ENCODE measurements at regions not wholly inside any gene's neighbourhood (a gene's known extent, or its start where the extent isn't known, plus 50 kb on each side); places are given as distances from the start of the nearest gene placed in this dataset.
"Not testable (repeated sequence)": the region's sequence is repeated elsewhere in the genome, so short reads cannot be mapped to it uniquely, and the experiment has no call there.

DNA sequence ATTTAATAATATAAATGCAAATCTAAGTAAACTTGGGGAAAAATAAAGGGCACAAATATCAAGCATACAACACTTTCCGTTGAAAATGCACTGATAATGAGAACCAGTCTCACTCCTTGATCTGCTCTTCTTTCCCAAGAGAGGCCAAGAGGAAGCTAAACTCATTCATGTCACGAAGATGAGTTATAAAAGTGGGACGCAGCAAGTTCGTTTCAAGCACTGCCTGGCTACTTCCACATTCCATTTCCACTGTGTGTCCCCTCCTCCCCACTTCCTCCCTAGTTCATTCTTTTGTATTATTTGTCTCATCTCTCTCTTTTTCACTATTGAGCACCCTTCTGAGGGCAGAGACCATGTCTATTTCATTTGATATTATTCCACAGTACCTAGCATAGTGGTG is 158.1 kb downstream of the SLC24A2 start:
- H3K4me3 ChIP-seq (ENCODE audit: low read depth, low read length) = no peak overlapping the region
- TF ChIP-seq, protein P1, sequence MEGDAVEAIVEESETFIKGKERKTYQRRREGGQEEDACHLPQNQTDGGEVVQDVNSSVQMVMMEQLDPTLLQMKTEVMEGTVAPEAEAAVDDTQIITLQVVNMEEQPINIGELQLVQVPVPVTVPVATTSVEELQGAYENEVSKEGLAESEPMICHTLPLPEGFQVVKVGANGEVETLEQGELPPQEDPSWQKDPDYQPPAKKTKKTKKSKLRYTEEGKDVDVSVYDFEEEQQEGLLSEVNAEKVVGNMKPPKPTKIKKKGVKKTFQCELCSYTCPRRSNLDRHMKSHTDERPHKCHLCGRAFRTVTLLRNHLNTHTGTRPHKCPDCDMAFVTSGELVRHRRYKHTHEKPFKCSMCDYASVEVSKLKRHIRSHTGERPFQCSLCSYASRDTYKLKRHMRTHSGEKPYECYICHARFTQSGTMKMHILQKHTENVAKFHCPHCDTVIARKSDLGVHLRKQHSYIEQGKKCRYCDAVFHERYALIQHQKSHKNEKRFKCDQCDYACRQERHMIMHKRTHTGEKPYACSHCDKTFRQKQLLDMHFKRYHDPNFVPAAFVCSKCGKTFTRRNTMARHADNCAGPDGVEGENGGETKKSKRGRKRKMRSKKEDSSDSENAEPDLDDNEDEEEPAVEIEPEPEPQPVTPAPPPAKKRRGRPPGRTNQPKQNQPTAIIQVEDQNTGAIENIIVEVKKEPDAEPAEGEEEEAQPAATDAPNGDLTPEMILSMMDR (IDR thresholded peaks at IDR 0.05; ENCODE audit: insufficient read depth, low read depth, low read length) = no peak
- no peak for DNase-seq (ENCODE audit: low read depth)

DNA sequence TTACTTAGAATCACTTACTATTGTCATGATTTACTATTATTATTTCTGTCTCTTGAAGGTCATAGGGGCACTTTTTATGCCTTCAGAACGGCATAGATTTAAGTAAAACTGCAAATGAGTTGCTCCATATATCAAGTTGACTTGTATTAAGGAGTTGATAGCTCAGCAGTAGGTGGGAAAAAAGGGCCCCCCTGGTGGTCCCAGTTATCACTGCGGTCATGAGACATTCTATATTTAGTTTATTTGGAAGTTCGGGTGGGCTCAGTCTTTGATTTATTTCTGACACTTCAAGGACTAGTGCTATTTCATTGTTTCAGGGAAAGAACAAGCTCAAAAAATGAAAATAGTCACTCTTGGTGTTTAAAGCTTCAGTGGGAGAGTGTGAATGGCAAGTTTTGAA is 159.3 kb downstream of the SLC24A2 start:
- TF ChIP-seq, protein P1 (IDR thresholded peaks at IDR 0.05; ENCODE audit: insufficient read depth, low read depth, low read length) = peak; percentile 6
- no peak overlapping the region for H3K4me3 ChIP-seq (ENCODE audit: low read depth, low read length)
- no peak for DNase-seq (ENCODE audit: low read depth)

DNA sequence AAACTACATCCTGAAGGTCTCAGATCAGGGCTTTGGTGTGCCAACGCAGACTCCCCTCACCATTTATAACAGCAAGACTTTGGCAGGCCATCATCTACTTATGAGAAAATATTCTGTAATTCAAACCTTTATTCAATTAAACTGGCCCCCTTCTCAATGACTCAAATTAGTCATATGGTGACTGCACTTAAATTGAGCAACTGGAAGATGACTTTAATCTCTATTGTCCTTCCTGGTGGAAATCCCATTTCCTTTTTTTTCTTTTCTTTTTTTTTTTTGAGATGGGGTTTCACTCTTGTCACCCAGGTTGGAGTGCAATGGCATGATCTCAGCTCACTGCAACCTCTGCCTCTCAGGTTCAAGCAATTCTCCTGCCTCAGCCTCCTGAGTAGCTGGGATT is 163.4 kb downstream of the SLC24A2 start:
- DNase-seq (ENCODE audit: low read depth); H3K4me3 ChIP-seq (ENCODE audit: low read depth, low read length): not testable (repeated sequence)

DNA sequence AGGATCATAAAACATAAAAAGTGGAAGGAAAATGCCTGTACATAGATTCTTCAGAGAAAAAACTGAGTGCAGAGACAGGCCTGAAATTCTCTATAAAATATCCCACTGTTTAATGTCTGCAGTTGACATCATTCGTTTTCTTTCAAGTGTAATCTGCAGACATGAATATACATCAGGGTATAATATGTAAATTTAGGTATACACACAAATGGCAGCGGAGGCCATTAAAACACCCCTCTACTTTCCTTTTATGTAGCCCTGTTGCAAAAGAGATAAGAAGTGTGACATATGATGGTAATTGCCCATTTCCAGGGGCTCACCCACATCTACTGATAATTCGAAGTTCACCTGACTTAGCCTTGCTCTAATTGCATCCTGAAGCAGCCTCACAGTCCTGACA is 164.3 kb downstream of the SLC24A2 start:
- H3K4me3 ChIP-seq (ENCODE audit: low read depth, low read length) = no peak overlapping the region
- no peak for DNase-seq (ENCODE audit: low read depth)
- TF ChIP-seq, protein P1 (IDR thresholded peaks at IDR 0.05; ENCODE audit: insufficient read depth, low read depth, low read length) = no peak

DNA sequence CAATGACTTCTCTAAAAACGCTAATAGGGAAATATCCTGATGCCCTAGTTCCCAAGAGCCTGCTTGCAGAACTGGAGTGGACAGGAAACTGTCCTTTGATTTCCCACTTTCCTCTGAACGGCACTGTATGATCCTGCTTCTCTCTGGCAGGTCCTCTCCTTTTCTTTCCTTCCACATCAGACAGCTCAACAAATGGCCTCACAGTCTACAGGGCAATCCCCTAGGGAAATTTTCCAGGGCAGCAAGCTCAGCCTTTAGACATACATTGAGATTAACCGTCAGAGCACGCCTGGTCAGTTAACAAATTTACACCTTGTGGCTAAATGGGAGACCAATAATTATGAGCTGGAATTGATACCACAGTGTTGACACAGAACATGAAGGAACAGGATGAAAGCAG is 164.9 kb downstream of the SLC24A2 start:
- DNase-seq (ENCODE audit: low read depth) = no peak
- TF ChIP-seq, protein P1 (IDR thresholded peaks at IDR 0.05; ENCODE audit: insufficient read depth, low read depth, low read length) = no peak
- H3K4me3 ChIP-seq (ENCODE audit: low read depth, low read length) = no peak overlapping the region

DNA sequence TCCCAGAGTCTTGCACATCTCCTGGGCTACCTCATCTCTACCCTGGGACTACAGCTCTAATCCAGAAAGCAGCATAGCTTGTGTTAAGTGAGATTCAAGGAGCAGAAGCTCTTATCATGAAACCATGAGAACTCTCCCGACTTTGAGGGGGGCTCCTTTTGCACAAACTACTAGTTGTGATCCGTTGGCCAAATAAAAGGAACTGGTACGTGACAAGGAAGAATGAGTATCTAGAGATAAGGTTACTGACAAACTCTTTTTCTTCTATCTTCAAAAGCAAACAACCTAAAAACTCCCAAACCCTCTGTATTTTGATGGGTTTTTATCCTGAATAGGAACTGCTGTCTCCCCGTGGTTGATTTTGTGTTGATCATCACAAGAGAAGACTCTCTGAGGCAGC is 168.5 kb downstream of the SLC24A2 start:
- H3K4me3 ChIP-seq (ENCODE audit: low read depth, low read length) = no peak overlapping the region
- TF ChIP-seq, protein P1 (IDR thresholded peaks at IDR 0.05; ENCODE audit: insufficient read depth, low read depth, low read length) = no peak
- DNase-seq (ENCODE audit: low read depth) = no peak

DNA sequence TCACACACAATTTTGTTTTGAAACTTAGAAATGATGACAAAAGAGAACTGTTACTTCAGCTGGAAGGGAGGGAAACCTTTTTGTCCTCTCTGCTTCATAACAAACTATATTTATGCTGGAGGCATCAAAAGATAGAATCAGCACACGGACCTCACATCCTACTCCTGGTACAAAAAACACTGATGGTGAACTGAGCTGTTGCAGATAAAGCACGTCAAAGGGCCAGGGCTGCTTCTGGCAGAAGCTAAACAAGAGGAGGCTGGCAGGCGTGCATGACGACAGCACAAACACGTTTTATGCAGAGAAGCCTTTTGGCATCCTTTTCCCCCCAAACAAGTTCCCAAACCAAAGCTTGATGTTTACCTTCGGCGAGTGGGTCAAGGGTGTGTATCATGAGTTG is 169.6 kb downstream of the SLC24A2 start:
- DNase-seq (ENCODE audit: low read depth) = no peak
- TF ChIP-seq, protein P1 (IDR thresholded peaks at IDR 0.05; ENCODE audit: insufficient read depth, low read depth, low read length) = no peak
- no peak overlapping the region for H3K4me3 ChIP-seq (ENCODE audit: low read depth, low read length)

Data from fibroblast of villous mesenchyme (primary cell).